ENCODE measurements at regions not wholly inside any gene's neighbourhood (a gene's known extent, or its start where the extent isn't known, plus 50 kb on each side); places are given as distances from the start of the nearest gene placed in this dataset.

- Histone ChIP-seq H2BK120ac (ENCODE audit: low read depth, low read length) (no peak overlapping the region), H3K4ac (ENCODE audit: low read depth, low read length) (no peak overlapping the region), H3K18ac (ENCODE audit: low read length) (no peak overlapping the region), H4K5ac (ENCODE audit: low read length) (no peak overlapping the region), H3K27me3 (ENCODE audit: insufficient read depth, low read length, poor library complexity) (no peaks in the 10 kb centered on the region), H3K9ac (ENCODE audit: low read length) (no peak overlapping the region), H3K23ac (ENCODE audit: low read length) (no peak overlapping the region), H3K36me3 (ENCODE audit: control insufficient read depth, insufficient read depth, low read length) (no peaks in the 10 kb centered on the region), H3K79me2 (ENCODE audit: control insufficient read depth, insufficient read depth, low read length) (no peaks in the 10 kb centered on the region), H3K79me1 (ENCODE audit: low read length) (no peaks in the 10 kb centered on the region), H3K4me1 (ENCODE audit: control insufficient read depth, low read depth, low read length) (no peaks in the 10 kb centered on the region), H2BK15ac (replicated peaks; ENCODE audit: low read depth) (no peak overlapping the region), H3K4me2 (ENCODE audit: low read length) (no peak overlapping the region), H3K56ac (ENCODE audit: low read length) (no peak overlapping the region), H2BK5ac (ENCODE audit: low read length) (no peak overlapping the region), H3K4me3 (ENCODE audit: low read length) (no peak overlapping the region), H2AK5ac (ENCODE audit: low read length) (no peak overlapping the region), H3K27ac (ENCODE audit: low read depth, low read length) (no peak overlapping the region), H4K8ac (ENCODE audit: low read depth, low read length) (no peak overlapping the region)
- WGBS (ENCODE audit: extremely low coverage, insufficient coverage, low lambda C conversion rate): no CpG with 5 or more reads among the region's 1 CpG
- no peak for DNase-seq
These were observed 633.6 kb upstream of the FAT3 start for GRCh38 chr11:91591021-91591420.

- Histone ChIP-seq H2BK120ac (ENCODE audit: low read depth, low read length) (no peak overlapping the region), H3K4me1 (ENCODE audit: control insufficient read depth, low read depth, low read length) (no peaks in the 10 kb centered on the region)
- WGBS (ENCODE audit: extremely low coverage, insufficient coverage, low lambda C conversion rate): no CpG with 5 or more reads among the region's 3 CpGs
These were observed 637.5 kb upstream of the FAT3 start for GRCh38 chr11:91587131-91587530.

GRCh38 chr11:91585035-91585801 lies 639.4 kb upstream of the FAT3 start:
- no peak for DNase-seq
- H2BK15ac ChIP-seq (replicated peaks; ENCODE audit: low read depth): no peak overlapping the region
- H3K36me3 ChIP-seq (ENCODE audit: control insufficient read depth, insufficient read depth, low read length): no peaks in the 10 kb centered on the region
- no peak overlapping the region for H3K27ac ChIP-seq (ENCODE audit: low read depth, low read length)
- no peak overlapping the region for H2AK5ac ChIP-seq (ENCODE audit: low read length)
- H3K4me3 ChIP-seq (ENCODE audit: low read length): no peak overlapping the region
- no peak overlapping the region for H2BK5ac ChIP-seq (ENCODE audit: low read length)
- no peak overlapping the region for H3K4me2 ChIP-seq (ENCODE audit: low read length)
- no peaks in the 10 kb centered on the region for H3K79me1 ChIP-seq (ENCODE audit: low read length)
- no peak overlapping the region for H3K23ac ChIP-seq (ENCODE audit: low read length)
- H3K4ac ChIP-seq (ENCODE audit: low read depth, low read length): no peak overlapping the region
- H3K79me2 ChIP-seq (ENCODE audit: control insufficient read depth, insufficient read depth, low read length): no peaks in the 10 kb centered on the region
- H3K18ac ChIP-seq (ENCODE audit: low read length): no peak overlapping the region
- no peak overlapping the region for H2BK120ac ChIP-seq (ENCODE audit: low read depth, low read length)
- no CpG with 5 or more reads among the region's 4 CpGs for WGBS (ENCODE audit: extremely low coverage, insufficient coverage, low lambda C conversion rate)
- H4K8ac ChIP-seq (ENCODE audit: low read depth, low read length): no peak overlapping the region
- no peak overlapping the region for H3K9ac ChIP-seq (ENCODE audit: low read length)
- no peak overlapping the region for H3K56ac ChIP-seq (ENCODE audit: low read length)
- H3K4me1 ChIP-seq (ENCODE audit: control insufficient read depth, low read depth, low read length): no peaks in the 10 kb centered on the region
- no peaks in the 10 kb centered on the region for H3K27me3 ChIP-seq (ENCODE audit: insufficient read depth, low read length, poor library complexity)
- H4K5ac ChIP-seq (ENCODE audit: low read length): no peak overlapping the region

More at GRCh38 chr11:91587131-91587530, 637.5 kb upstream of the FAT3 start:
- no peak overlapping the region for H2AK5ac ChIP-seq (ENCODE audit: low read length)
- no peaks in the 10 kb centered on the region for H3K79me1 ChIP-seq (ENCODE audit: low read length)
- no peak overlapping the region for H3K27ac ChIP-seq (ENCODE audit: low read depth, low read length)
- no peak overlapping the region for H4K5ac ChIP-seq (ENCODE audit: low read length)
- H2BK5ac ChIP-seq (ENCODE audit: low read length): no peak overlapping the region
- H3K4ac ChIP-seq (ENCODE audit: low read depth, low read length): no peak overlapping the region
- H3K23ac ChIP-seq (ENCODE audit: low read length): no peak overlapping the region
- no peak overlapping the region for H3K18ac ChIP-seq (ENCODE audit: low read length)
- no peaks in the 10 kb centered on the region for H3K27me3 ChIP-seq (ENCODE audit: insufficient read depth, low read length, poor library complexity)
- no peak overlapping the region for H3K4me2 ChIP-seq (ENCODE audit: low read length)
- H3K79me2 ChIP-seq (ENCODE audit: control insufficient read depth, insufficient read depth, low read length): no peaks in the 10 kb centered on the region
- no peak overlapping the region for H4K8ac ChIP-seq (ENCODE audit: low read depth, low read length)
- H3K56ac ChIP-seq (ENCODE audit: low read length): no peak overlapping the region
- H2BK15ac ChIP-seq (replicated peaks; ENCODE audit: low read depth): no peak overlapping the region
- DNase-seq: no peak
- H3K36me3 ChIP-seq (ENCODE audit: control insufficient read depth, insufficient read depth, low read length): no peaks in the 10 kb centered on the region
- H3K9ac ChIP-seq (ENCODE audit: low read length): no peak overlapping the region
- H3K4me3 ChIP-seq (ENCODE audit: low read length): no peak overlapping the region

GRCh38 chr11:91563176-91563575 lies 661.4 kb upstream of the FAT3 start:
- Histone ChIP-seq H3K4ac (ENCODE audit: low read depth, low read length) (no peak overlapping the region), H3K27ac (ENCODE audit: low read depth, low read length) (no peak overlapping the region), H2BK120ac (ENCODE audit: low read depth, low read length) (no peak overlapping the region), H3K36me3 (ENCODE audit: control insufficient read depth, insufficient read depth, low read length) (no peaks in the 10 kb centered on the region), H3K4me1 (ENCODE audit: control insufficient read depth, low read depth, low read length) (no peaks in the 10 kb centered on the region), H3K27me3 (ENCODE audit: insufficient read depth, low read length, poor library complexity) (no peaks in the 10 kb centered on the region), H3K4me3 (ENCODE audit: low read length) (no peak overlapping the region), H4K5ac (ENCODE audit: low read length) (no peak overlapping the region), H3K4me2 (ENCODE audit: low read length) (no peak overlapping the region), H3K79me1 (ENCODE audit: low read length) (no peaks in the 10 kb centered on the region), H3K79me2 (ENCODE audit: control insufficient read depth, insufficient read depth, low read length) (no peaks in the 10 kb centered on the region), H3K18ac (ENCODE audit: low read length) (no peak overlapping the region), H4K8ac (ENCODE audit: low read depth, low read length) (no peak overlapping the region), H3K9ac (ENCODE audit: low read length) (no peak overlapping the region), H3K56ac (ENCODE audit: low read length) (no peak overlapping the region), H3K23ac (ENCODE audit: low read length) (no peak overlapping the region), H2BK15ac (replicated peaks; ENCODE audit: low read depth) (no peak overlapping the region), H2AK5ac (ENCODE audit: low read length) (no peak overlapping the region), H2BK5ac (ENCODE audit: low read length) (no peak overlapping the region)
- no CpG with 5 or more reads among the region's 1 CpG for WGBS (ENCODE audit: extremely low coverage, insufficient coverage, low lambda C conversion rate)
- DNase-seq: no peak

- no peak overlapping the region for H2AK5ac ChIP-seq (ENCODE audit: low read length)
- H3K79me1 ChIP-seq (ENCODE audit: low read length): no peaks in the 10 kb centered on the region
- no peak overlapping the region for H3K23ac ChIP-seq (ENCODE audit: low read length)
- H4K5ac ChIP-seq (ENCODE audit: low read length): no peak overlapping the region
- H3K27ac ChIP-seq (ENCODE audit: low read depth, low read length): no peak overlapping the region
- H3K4me2 ChIP-seq (ENCODE audit: low read length): no peak overlapping the region
- H2BK5ac ChIP-seq (ENCODE audit: low read length): no peak overlapping the region
- no peak for DNase-seq
- no CpG with 5 or more reads among the region's 2 CpGs for WGBS (ENCODE audit: extremely low coverage, insufficient coverage, low lambda C conversion rate)
- H3K4me1 ChIP-seq (ENCODE audit: control insufficient read depth, low read depth, low read length): no peaks in the 10 kb centered on the region
- no peak overlapping the region for H3K18ac ChIP-seq (ENCODE audit: low read length)
- no peak overlapping the region for H3K9ac ChIP-seq (ENCODE audit: low read length)
- H2BK120ac ChIP-seq (ENCODE audit: low read depth, low read length): no peak overlapping the region
- H3K36me3 ChIP-seq (ENCODE audit: control insufficient read depth, insufficient read depth, low read length): no peaks in the 10 kb centered on the region
- H3K4me3 ChIP-seq (ENCODE audit: low read length): no peak overlapping the region
- H3K79me2 ChIP-seq (ENCODE audit: control insufficient read depth, insufficient read depth, low read length): no peaks in the 10 kb centered on the region
- H3K56ac ChIP-seq (ENCODE audit: low read length): no peak overlapping the region
- H3K27me3 ChIP-seq (ENCODE audit: insufficient read depth, low read length, poor library complexity): no peaks in the 10 kb centered on the region
- no peak overlapping the region for H4K8ac ChIP-seq (ENCODE audit: low read depth, low read length)
- no peak overlapping the region for H2BK15ac ChIP-seq (replicated peaks; ENCODE audit: low read depth)
- no peak overlapping the region for H3K4ac ChIP-seq (ENCODE audit: low read depth, low read length)
These were observed 664.2 kb upstream of the FAT3 start for GRCh38 chr11:91560434-91560833.

GRCh38 chr11:91538065-91538464 lies 686.6 kb upstream of the FAT3 start:
- H3K4me1 ChIP-seq (ENCODE audit: control insufficient read depth, low read depth, low read length): no peaks in the 10 kb centered on the region
- no peak overlapping the region for H3K18ac ChIP-seq (ENCODE audit: low read length)
- no peaks in the 10 kb centered on the region for H3K79me2 ChIP-seq (ENCODE audit: control insufficient read depth, insufficient read depth, low read length)
- H3K4me3 ChIP-seq (ENCODE audit: low read length): no peak overlapping the region
- no peak overlapping the region for H3K9ac ChIP-seq (ENCODE audit: low read length)
- no peak overlapping the region for H4K5ac ChIP-seq (ENCODE audit: low read length)
- H2BK15ac ChIP-seq (replicated peaks; ENCODE audit: low read depth): no peak overlapping the region
- H3K36me3 ChIP-seq (ENCODE audit: control insufficient read depth, insufficient read depth, low read length): no peaks in the 10 kb centered on the region
- no peak overlapping the region for H3K4me2 ChIP-seq (ENCODE audit: low read length)
- H2BK120ac ChIP-seq (ENCODE audit: low read depth, low read length): no peak overlapping the region
- H2AK5ac ChIP-seq (ENCODE audit: low read length): no peak overlapping the region
- no peak for DNase-seq
- no peak overlapping the region for H3K4ac ChIP-seq (ENCODE audit: low read depth, low read length)
- no peak overlapping the region for H3K56ac ChIP-seq (ENCODE audit: low read length)
- no peaks in the 10 kb centered on the region for H3K79me1 ChIP-seq (ENCODE audit: low read length)
- no peak overlapping the region for H3K27ac ChIP-seq (ENCODE audit: low read depth, low read length)
- no peak overlapping the region for H4K8ac ChIP-seq (ENCODE audit: low read depth, low read length)
- H3K23ac ChIP-seq (ENCODE audit: low read length): no peak overlapping the region
- H3K27me3 ChIP-seq (ENCODE audit: insufficient read depth, low read length, poor library complexity): no peaks in the 10 kb centered on the region
- no peak overlapping the region for H2BK5ac ChIP-seq (ENCODE audit: low read length)

Measured in mesendoderm (in vitro differentiated cells).